Hindlimb muscle (tissue), 1 donor: ENCODE measurements at regions not wholly inside any gene's neighbourhood (a gene's known extent, or its start where the extent isn't known, plus 50 kb on each side); places are given as distances from the start of the nearest gene placed in this dataset.

Experiments
- DNase-seq: peaks from one replicate; pipeline ENCODE4 v3.0.0-alpha.2; 2013

DNA sequence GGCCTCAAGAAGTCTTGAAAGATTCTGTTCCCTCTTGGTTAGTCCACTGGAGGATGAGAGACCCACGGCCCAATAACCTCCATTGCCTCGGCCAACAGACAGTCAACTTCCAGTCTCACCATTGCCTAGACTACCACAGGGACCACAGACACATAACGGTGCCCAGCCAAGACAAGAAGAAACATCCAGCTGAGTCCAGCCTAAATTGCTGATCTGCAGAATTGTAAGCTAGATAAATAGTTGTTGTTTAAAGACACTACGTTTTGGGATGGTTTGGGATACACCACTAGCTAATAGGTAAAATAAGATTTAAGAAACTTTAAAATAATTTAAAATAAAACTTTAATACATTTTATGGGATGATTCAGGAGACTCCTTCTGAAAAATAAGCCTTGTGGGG, 324.7 kb upstream of the JAG1 start:
- DNase-seq: no peak

DNA sequence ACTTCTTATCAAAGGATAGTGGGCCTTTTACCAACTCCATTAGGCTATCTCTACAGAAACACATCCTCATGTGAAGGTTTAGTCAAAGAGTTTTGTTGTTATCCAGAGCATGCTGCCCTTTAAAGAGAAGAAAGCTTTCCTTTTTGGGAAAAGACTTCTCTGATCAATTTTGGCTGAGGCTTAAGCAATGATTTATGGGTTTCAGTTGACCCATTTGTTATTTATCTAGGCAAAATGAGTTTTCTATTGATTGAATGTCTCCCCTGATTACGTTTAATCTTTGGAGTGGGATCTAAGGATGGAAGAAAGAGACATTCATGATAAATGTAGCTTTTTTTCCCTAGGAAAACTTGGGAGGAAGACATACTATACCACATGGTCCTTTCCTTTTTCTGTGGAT, 326.6 kb upstream of the JAG1 start:
- DNase-seq: no peak

DNA sequence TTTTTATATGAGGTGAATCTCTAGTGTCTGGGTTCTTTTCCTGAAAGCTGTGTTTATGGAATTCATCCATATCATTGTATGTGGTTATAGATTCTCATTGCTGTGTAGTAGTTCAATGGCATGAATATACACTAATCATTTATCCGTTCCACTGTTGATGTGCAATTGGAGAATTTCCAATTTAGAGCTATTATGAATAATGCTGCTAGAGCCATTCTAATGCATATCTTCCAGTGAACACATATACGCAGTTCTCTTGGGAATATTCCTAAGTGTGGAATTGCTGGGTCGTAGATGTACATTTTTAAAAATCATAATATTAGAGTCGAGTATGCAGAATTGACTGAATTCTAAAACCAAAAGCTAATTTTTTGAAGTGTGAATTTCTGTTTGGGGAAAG, 327.5 kb upstream of the JAG1 start:
- DNase-seq: no peak

DNA sequence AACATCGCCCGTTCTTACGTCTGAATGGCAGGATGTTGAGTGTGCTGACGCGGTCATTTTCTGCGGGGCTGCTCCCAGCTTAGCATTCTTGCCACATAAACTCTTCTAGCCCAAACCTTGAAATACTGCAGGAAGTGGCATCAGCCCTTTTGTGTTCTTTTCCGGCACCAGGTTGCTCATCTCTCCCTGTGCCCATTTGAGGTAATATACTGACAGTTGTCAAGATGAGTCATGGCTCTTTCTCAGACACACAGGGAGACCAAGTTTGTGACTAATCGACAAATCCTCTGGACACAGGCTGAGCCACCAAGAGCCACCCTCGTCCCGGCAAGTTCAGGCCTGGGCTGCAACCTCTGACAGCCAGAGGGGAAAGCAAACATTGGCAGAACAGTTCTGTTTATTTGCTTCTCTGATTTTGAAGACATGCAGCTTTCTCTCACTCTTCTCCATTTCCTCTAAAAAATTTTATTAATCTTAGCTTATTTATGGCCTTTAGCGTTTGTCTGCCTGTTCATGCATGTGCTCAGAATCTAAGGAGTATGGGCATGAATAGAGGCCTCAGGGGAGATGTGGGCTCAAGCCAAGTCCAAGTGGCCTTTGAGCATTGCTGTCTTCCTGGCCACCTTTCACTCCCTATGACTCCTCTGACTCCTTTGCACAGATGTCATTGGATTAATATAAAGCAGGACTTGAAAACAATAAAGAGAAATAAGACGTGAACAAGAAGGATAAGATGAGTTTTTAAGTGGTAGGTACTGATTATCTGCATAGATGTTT, 328.2 kb upstream of the JAG1 start:
- DNase-seq: no peak

DNA sequence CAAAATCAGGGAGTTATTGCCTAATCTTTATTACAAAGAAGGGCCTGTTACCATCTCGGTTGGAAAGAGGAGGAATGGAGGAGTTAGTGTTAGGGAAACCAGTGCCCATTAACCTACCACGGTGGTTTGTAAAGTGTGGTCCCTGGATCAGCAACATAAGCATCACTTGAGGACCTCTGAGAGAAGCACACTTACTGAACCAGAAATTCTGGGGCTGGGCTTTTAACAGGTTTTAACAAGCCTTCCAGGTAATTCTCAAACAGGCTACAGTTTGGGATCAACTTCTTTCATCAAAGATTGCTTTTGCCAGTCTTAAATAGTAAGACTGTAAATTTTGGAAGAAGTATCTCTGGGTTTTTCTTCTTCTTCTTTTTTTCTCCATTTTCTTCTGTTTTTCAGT, 329.5 kb upstream of the JAG1 start:
- DNase-seq: no peak

DNA sequence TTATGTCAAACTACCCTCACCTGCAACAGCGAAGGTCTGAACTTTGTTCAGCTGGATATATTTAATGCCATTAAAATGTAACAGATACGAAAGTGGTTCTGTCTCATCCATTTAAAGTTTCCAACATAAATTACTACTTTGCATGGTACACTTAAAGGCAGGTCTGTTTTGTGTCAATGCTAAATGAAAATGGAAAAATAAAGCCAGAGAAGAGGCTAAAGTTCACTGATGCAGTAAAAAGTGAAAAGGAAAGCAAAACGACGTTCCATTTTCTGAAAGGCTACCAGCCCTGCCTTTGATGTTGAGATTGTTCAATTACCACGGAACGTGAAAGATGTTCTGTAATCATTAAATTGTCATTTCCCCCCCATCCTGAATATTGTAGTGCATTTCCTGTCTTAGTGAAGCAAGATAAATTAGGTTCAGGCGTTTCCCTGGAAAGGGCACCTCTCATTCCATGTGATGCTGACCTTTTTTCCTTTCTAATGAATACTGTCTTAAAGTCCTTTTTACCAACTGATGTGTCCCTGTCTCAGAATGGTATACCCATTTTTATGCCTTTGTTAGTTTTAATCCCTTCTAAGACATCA, 334.7 kb upstream of the JAG1 start:
- DNase-seq: no peak

DNA sequence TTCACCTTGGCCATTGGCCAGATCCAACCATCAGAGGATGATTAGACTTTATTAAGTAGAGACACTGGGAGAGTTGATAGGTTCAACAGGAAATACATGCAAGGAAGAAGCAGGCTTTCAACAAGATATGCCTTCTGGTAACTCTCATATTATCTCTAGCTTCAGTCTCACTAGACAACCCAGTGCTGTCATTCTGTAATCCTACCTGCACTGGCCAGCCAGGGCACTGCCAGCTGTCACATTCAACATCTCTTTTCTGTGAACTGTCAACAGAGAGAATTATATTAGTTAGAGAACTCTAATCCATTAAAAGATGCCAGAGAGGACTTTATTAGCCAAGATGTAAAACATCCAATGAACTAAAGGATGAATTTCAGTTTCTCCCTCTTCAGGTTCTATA, 337.9 kb upstream of the JAG1 start:
- DNase-seq: no peak

DNA sequence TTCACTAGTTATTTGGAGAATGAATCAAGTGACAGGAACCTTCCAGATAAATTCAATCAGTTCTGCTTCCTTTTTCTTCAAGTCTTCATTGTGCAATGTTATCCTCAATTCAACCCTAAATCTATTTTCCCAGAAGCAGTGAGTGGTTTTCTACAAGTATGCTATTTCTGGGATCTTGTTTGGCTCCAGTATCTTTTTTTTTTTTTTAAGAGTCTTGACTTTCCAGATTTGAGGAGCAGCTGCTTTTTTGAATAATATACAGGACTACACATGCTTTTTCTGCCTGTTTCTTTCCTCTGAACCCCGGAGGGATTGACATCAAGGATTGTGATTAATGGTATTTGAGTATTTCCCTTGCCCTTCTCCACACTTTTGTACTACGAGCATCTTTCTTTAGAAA, 339.2 kb upstream of the JAG1 start:
- DNase-seq: peak; percentile 29

DNA sequence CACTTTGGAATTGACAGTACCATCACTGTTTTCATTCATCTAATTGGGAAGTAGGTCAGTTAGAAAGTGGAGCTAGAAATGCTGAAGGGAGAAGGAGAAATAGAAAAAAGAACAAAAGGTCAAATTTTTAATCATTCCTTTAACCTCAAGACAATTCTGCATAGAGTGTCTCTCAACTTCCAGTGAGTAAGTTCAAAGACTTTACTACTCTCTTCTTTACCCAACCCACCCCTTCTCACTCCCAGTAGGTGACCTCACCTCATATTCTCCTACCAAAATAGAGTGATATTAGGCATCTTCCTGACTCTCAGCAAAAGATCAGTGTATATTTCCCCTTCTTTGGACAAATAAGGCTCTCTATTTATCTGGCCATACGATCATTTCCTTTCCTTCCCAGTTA, 340.0 kb upstream of the JAG1 start:
- DNase-seq: no peak

DNA sequence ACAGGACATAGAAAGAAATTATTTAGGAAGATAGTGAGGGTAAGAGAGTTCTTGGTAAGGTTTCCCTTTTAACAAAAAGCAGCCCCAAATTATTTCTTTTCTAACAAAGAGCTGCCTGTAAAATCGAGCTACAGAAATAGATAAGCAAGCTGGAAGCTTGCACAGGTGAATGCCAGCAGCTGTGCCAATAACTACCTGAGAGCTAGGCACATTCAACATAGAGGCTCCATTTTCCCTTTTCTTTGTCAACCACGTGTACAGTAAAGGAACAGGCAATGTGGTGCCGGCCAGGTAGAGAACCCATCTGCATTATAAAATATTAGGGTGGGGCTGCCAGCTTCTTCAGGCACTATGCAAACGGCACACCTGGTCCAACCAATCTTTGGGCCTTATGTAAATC, 341.6 kb upstream of the JAG1 start:
- DNase-seq: no peak

DNA sequence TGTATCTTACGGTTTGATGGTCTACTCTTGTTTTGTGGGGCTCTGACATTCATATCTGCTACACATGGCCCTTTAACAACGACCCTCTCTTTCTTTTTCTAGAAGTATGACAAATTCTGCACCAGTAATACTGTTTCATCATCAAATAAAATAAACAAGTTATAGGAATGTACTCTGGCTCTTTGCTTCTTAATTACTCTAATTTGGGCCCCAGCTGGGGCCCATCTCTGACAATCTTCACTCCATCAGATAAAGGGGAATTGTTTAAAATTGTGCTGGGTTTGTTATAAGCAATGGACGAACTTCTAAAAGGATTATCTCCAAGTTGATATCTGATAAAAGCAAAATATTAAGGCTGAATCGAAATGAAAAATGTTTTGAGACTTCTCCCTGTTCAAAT, 343.6 kb upstream of the JAG1 start:
- DNase-seq: no peak

DNA sequence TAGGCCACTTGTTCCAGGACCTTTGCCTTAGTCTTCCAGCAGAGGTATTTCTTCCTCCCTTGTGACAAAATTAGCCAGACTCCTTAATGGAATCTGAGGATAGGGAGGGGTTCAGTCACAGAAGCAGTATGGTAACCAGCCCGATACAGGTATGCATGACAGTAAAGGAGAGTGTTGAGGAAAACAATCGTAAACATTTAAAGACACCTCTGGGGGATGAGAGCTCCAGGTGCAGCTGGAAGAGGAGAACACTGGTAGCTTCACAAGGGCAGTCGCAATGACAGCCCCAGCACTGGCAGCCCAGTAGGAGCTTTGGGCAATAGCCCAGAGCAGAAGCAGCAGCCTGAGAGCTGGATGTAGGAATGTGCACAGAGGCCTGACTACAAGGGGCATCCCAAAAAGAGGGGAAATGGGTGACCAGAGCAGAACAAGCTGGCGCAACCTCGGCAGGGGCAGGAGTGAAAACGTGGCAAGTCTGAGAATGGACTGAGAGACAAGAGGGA, 344.9 kb upstream of the JAG1 start:
- no peak for DNase-seq

DNA sequence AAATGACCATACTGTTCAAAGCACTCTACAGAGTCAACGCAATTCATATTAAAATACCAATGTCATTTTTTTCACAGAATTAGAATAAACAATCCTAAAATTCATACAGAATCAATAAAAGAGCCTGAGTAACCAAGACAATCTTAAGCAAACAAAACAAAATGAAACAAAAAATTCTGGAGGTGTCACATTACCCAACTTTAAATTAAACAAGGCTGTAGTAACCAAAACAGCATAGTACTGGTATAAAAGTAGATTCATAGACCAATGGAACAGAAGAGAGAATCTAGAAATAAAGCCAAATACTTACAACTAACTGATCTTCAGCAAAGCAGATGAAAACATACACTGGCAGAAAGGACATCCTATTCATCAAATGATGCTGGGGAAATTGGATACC, 346.9 kb upstream of the JAG1 start:
- no peak for DNase-seq

DNA sequence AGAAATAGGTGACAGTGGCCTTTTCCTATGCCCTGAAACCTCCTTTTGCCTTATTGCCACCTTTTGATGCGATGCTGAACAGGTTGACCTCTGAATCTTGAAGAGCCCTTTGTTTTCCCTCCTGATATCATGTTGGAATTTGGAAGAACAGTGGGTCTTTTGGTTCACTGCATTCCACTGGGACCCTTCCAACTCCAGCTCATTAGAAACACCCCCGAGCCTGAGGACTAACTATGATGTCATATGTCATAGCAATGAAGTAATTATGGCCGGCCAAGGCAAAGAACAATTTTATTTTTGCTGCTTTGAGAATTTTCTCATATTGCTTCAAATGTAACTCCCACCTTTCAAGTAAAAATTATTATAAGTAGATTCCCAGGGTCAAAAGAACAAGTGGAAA, 353.4 kb upstream of the JAG1 start:
- DNase-seq: no peak

DNA sequence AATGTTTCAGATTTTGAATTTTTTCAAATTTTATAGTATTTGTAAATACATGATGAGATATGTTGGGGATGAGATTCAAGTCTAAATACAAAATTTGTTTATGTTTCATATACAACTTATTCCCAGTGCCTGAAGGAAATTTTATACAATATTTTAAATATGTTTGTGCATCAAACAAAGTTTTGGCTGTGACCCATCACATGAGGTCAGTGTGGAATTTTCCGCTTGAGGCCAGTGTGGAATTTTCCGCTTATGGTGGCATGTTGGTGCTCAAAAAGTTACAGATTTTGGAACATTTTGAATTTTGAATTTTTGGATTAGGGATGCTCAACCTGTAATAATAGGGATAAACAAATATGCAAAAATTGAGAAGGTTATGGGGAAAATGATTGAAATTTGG, 356.6 kb upstream of the JAG1 start:
- no peak for DNase-seq

DNA sequence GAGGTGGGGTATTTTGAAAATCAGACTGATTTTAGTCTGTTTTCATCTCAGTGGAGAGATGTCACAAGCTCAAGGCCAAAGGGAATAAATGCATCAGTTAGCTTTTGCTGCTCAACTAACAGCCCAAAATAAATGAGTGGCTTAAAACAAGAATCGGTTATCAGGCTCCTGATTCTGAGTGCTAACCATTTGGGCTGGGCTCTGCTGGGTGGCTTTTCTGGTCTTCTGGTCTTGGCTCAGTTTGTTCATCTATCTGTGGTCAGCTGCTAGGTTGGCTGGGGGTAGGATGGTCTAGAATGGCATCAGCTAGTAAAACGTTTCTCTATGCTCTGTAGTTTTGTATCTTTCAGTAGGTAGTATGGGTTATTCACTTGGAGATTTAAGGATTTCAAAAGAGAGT, 357.5 kb upstream of the JAG1 start:
- no peak for DNase-seq

DNA sequence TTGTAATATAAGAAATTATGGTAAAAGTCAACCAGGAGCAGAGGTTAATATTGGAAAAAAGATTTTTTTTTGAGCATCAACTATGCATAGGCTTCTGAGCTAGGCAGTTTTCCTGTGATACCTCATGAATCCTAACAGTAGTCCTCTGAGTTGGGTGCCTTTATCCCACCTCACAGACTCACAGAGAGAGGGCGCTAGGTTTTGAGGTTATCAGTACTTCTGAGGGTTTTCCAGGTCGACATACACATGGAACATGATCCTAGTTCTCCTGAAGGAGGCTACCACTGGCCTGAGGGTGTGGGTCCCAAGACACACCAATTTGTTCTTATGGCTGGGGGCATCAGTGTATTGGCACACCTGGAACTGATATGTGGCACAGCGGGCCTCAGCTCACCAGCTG, 358.8 kb upstream of the JAG1 start:
- DNase-seq: no peak

DNA sequence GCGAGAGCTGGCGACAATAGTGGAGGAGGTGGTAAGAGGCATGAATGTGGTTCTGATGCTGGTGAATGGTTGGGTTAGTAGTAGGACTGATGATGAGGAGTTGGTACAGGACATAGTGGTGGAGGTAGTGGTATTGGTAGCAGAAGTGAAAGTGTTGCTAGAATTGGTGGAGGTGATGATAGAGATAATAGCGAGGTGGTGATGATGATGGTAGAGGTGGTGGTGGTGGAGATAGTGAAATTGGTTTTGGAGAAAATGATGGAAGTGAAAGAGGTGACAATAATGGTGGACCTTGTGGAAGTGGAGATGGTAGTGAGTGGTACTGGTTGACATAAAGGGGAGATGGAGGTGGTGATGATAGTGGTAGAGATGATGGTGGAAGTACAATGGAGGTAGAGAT, 360.2 kb upstream of the JAG1 start:
- DNase-seq: no peak

DNA sequence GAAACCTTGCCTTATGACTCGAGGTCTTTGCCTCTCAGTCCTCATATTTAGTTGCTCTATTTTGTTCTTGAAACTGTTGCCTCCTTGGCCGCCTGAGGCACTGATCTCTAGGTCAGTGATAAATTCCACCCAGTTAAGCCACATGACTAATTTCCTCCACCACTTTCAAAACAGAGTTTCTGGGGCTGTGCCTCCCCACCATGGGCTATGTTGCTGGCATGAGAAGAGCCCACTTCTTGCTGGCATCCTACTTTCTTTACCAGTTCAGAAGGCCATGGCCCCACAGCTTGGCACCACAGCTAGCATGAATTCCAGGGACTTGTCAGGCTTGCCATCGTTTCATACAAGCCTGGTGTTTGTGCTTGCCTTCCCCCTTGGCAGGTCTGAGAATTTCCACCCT, 361.4 kb upstream of the JAG1 start:
- no peak for DNase-seq

DNA sequence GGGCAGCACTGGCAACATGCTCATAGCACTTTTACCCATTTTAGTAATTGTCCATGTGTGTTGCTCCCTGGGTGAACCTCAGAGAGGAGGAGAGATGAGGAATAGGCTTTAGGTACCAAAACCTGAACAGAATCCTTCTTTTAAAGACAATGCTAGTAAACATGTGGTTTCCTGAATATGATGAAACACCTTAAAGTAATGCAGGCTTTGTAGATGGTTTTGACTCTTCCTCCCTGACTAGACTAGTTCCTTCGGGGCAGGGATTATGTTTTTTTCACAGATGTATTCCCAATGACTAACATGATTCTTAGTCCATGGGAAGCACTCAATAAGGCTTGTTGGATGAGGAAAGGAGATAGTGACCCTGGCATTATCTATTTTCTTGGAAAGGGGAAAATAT, 367.6 kb upstream of the JAG1 start:
- no peak for DNase-seq

DNA sequence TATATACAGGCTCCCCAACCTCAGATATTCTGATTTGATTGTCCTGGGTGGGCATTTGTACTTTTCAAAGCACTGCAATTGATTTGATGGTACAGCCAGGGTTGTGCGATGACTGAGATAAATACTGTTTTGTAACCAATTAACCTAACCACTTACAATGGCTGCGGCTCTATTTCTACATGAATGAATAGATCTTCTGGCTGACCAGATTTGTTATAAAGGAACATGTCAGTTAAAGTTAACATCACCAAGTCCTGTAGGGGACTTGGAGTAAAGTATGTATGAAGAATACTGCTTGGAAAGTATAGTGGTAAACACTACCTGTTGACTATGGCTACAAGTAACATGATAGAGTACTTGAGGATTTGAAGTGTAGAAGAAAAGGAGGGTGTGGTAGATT, 369.2 kb upstream of the JAG1 start:
- DNase-seq: no peak

DNA sequence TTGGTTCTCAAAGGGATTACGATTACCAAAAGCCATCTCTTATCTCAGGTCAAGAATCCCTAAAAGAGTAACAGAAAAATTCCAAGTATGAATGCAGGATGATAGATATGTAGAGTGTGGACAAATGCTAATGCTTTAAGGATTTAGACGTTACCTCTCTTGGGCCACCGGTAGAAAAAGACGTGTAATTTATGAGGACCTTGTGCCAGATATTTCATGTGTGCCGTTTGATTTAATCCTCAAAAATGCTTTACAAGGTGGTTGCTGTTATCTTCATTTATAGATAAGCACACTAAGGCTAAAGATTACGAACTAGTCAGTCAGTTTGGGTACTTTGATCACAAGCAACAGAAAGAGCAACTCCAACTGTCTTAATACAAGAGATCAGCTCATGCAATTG, 370.8 kb upstream of the JAG1 start:
- DNase-seq: no peak

DNA sequence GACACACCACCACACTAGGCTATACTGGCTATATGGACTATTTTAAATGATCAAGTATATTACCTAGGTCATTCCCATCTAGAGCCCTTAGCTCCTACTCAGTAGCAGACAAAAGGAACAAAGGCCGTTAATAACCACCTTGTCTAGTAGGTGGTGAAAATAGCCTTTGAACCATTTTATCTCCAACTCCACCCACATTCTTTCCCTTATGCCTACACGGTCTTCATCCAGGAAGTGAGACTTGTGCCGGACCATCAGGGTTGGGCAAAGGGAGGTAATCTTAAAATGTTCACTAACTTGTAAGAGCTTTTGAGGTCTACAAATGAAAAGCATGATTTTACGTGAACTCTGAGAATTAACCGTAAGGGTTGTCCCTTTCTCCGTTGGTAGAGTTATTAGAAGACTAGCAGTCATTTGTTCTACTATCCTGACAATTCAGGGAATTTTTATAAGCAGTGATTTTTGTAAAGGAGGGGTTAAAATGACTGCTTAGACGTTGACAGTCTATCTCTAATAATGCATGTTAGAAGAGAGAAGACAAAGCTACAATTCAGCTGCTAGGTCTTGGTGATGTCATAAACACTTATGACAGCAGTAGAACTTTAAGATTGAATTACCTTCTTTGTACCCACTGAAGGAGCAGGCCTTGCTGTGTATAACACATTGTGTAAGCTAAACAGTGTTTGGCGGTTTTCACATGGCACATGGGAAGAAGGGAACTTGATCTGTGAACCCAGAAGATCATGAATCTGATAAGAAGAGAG, 371.8 kb upstream of the JAG1 start:
- DNase-seq: no peak

DNA sequence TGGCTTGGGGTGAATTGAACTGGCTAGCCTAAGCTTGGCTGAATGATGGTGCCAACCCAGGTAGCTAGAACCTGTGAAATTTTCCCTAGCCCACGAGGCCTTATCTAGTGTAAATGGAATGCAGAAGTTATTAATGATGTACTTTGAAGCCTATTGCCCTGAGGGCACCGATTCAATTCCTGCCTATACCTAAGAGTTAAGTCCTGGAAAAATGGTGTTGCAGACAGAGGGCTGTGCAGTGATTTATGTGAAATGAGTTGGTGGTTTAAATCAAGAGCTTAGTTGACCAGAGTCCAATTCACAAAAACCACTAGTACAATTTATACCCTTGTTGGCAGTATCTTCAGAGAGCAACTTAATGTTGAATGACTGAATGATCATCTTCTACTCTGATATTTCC, 373.8 kb upstream of the JAG1 start:
- no peak for DNase-seq
